MCF 10A (cell line): ENCODE measurements at regions not wholly inside any gene's neighbourhood (a gene's known extent, or its start where the extent isn't known, plus 50 kb on each side); places are given as distances from the start of the nearest gene placed in this dataset.

ENCODE experiments used
- BruUV-seq: library from RNA; stranded (reverse); fragments of 400-500 nt; replicated peaks from 2 replicates; lab custom pipeline; 2021; lab: Mats Ljungman, UMichigan
- CTCF ChIA-PET: fragments of 300-600 bp; sonication (Branson Sonifier 250); formaldehyde crosslinking; extraction: SDS; loops from one replicate; lab custom pipeline; 2021; ENCODE audit warnings: antibody characterized with exemption, inconsistent platforms; lab: Yijun Ruan, JAX
- POLR2A ChIA-PET: fragments of 300-600, 350-650 bp; sonication (Branson Sonifier 250); formaldehyde crosslinking; extraction: SDS; loops from one replicate; lab custom pipeline; 2020; ENCODE audit warnings: antibody characterized with exemption, inconsistent platforms; lab: Yijun Ruan, JAX
- DNase-seq: peaks from one replicate; pipeline ENCODE4 v3.0.0-alpha.2; 2018; ENCODE audit not compliant: unreplicated experiment
- H3K27ac Mint-ChIP-seq: one replicate; pipeline ENCODE4 v1.8.0; 2022; ENCODE audit warnings: mild to moderate bottlenecking, low read depth, mixed read lengths; ENCODE audit not compliant: unreplicated experiment
- H3K27me3 Mint-ChIP-seq: one replicate; pipeline ENCODE4 v1.8.0; 2022; ENCODE audit warnings: mixed read lengths; ENCODE audit not compliant: insufficient read depth, unreplicated experiment
- H3K36me3 Mint-ChIP-seq: one replicate; pipeline ENCODE4 v1.8.0; 2022; ENCODE audit warnings: mild to moderate bottlenecking, moderate library complexity, mixed read lengths; ENCODE audit not compliant: insufficient read depth, unreplicated experiment
- H3K4me1 Mint-ChIP-seq: one replicate; pipeline ENCODE4 v1.8.0; 2022; ENCODE audit warnings: mixed read lengths; ENCODE audit not compliant: insufficient read depth, unreplicated experiment
- H3K4me3 Mint-ChIP-seq: one replicate; pipeline ENCODE4 v1.8.0; 2022; ENCODE audit warnings: mild to moderate bottlenecking, moderate library complexity, mixed read lengths; ENCODE audit not compliant: unreplicated experiment
- H3K9me3 Mint-ChIP-seq: one replicate; pipeline ENCODE4 v1.8.0; 2022; ENCODE audit warnings: mixed read lengths; ENCODE audit not compliant: unreplicated experiment
- CTCF ChIP-seq: fragments of 200-600 bp; IDR thresholded peaks from one replicate; pipeline ENCODE4 v1.8.0; 2022; ENCODE audit warnings: antibody characterized with exemption, mild to moderate bottlenecking; ENCODE audit not compliant: unreplicated experiment
- intact Hi-C: fragments of 100-400 bp; cut with micrococcal nuclease; formaldehyde crosslinking; loops from 2 replicates; pipeline ENCODE4 v1.14.1; 2022

- peak; percentile 96 for DNase-seq
- Mint-ChIP-seq H3K27ac (no peak overlapping the region), H3K4me3 (no peak overlapping the region), H3K9me3 (no peaks in the 10 kb centered on the region), H3K36me3 (no peaks in the 10 kb centered on the region), H3K4me1 (no peaks in the 10 kb centered on the region), H3K27me3 (no peaks in the 10 kb centered on the region)
- ChIA-PET POLR2A (interaction anchor here (0.6 to 4.7 kb wide), 18 partner anchors 59 to 987 kb away, joined by 3 to 64 read pairs (median 5); partner anchors contain the start of gene DUSP10), CTCF (interaction anchor here (0.5 to 9.5 kb wide), 130 partner anchors 8 to 1158 kb away, joined by 3 to 163 read pairs (median 4); partner anchors contain the start of gene DUSP10)
- peak; percentile 99 for TF ChIP-seq CTCF
- no TSS peak for BruUV-seq
- intact Hi-C loops, result loop anchor here (1.0 to 5.0 kb wide), 9 partner anchors 38 to 977 kb away; partner anchors contain the start of gene DUSP10
Measured at GRCh38 chr1:221478050-221478949, 263.6 kb downstream of the DUSP10 start.

- intact Hi-C loops, result loop anchor here (1.0 kb wide), 1 partner anchor 399 kb away; no protein-coding TSS in a partner anchor
Measured at GRCh38 chr1:221487781-221488524, 253.9 kb downstream of the DUSP10 start.

GRCh38 chr1:221488550-221488949 is 253.3 kb downstream of the DUSP10 start:
- Mint-ChIP-seq H3K4me3 (no peak overlapping the region), H3K27ac (peak overlapping the region; percentile 83), H3K27me3 (no peaks in the 10 kb centered on the region), H3K4me1 (peaks cover 23% of the 10 kb centered on the region), H3K36me3 (no peaks in the 10 kb centered on the region), H3K9me3 (no peaks in the 10 kb centered on the region)
- no peak for TF ChIP-seq CTCF
- ChIA-PET CTCF (interaction anchor here (0.7 to 1.0 kb wide), 2 partner anchors 10 to 682 kb away, joined by 3 to 6 read pairs; no protein-coding TSS in a partner anchor), POLR2A (interaction anchor here (0.6 to 1.2 kb wide), 2 partner anchors 9 to 255 kb away, joined by 3 read pairs; no protein-coding TSS in a partner anchor)
- intact Hi-C loops, result loop anchor here (1.0 kb wide), 1 partner anchor 399 kb away; no protein-coding TSS in a partner anchor
- no peak for DNase-seq
- no TSS peak for BruUV-seq

More at GRCh38 chr1:221487781-221488524, 253.9 kb downstream of the DUSP10 start:
- Mint-ChIP-seq H3K9me3 (no peaks in the 10 kb centered on the region), H3K4me3 (no peak overlapping the region), H3K27ac (peak overlapping the region; percentile 83), H3K36me3 (no peaks in the 10 kb centered on the region), H3K27me3 (no peaks in the 10 kb centered on the region), H3K4me1 (peaks cover 23% of the 10 kb centered on the region)
- ChIA-PET CTCF (interaction anchor here (0.7 to 2.4 kb wide), 5 partner anchors 9 to 967 kb away, joined by 3 to 26 read pairs (median 5); no protein-coding TSS in a partner anchor), POLR2A (interaction anchor here (1.2 kb wide), 1 partner anchor 10 kb away, joined by 3 read pairs; no protein-coding TSS in a partner anchor)
- DNase-seq, result peak; percentile 94
- TF ChIP-seq CTCF, result no peak
- BruUV-seq, result no TSS peak
